UCSD-AML1 (cell line): ENCODE measurements at regions not wholly inside any gene's neighbourhood (a gene's known extent, or its start where the extent isn't known, plus 50 kb on each side); places are given as distances from the start of the nearest gene placed in this dataset.
A peak's percentile ranks its signal among the peaks of the same experiment; 100 is the strongest.

Experiments used
- DNase-seq: peaks from one replicate; lab custom pipeline; 2025; ENCODE audit not compliant: unreplicated experiment; lab: John Stamatoyannopoulos, UW

- DNase-seq, result no peak
Observed at GRCh38 chr12:45548426-45548825, 181.1 kb upstream of the ARID2 start.

GRCh38 chr12:45549337-45549902, 180.1 kb upstream of the ARID2 start:
- no peak for DNase-seq

- DNase-seq, result no peak
Observed at GRCh38 chr12:45553204-45553603, 176.3 kb upstream of the ARID2 start.

GRCh38 chr12:45557016-45557415, 172.5 kb upstream of the ARID2 start:
- DNase-seq, result peak; percentile 31

- no peak for DNase-seq
Observed at GRCh38 chr12:45558353-45558752, 171.2 kb upstream of the ARID2 start.

GRCh38 chr12:45559537-45559936, 170.0 kb upstream of the ARID2 start:
- DNase-seq, result no peak

- no peak for DNase-seq
Observed at GRCh38 chr12:45560689-45561088, 168.8 kb upstream of the ARID2 start.

- no peak for DNase-seq
Observed at GRCh38 chr12:45561488-45561887, 168.0 kb upstream of the ARID2 start.

GRCh38 chr12:45565590-45565989, 163.9 kb upstream of the ARID2 start:
- no peak for DNase-seq

- no peak for DNase-seq
Observed at GRCh38 chr12:45566257-45566656, 163.2 kb upstream of the ARID2 start.

GRCh38 chr12:45568808-45569207, 160.7 kb upstream of the ARID2 start:
- DNase-seq, result peak; percentile 11

GRCh38 chr12:45570501-45570900, 159.0 kb upstream of the ARID2 start:
- DNase-seq, result no peak

GRCh38 chr12:45572114-45572513, 157.4 kb upstream of the ARID2 start:
- DNase-seq, result no peak

- no peak for DNase-seq
Observed at GRCh38 chr12:45575417-45575816, 154.1 kb upstream of the ARID2 start.

- peak; percentile 22 for DNase-seq
Observed at GRCh38 chr12:45575823-45576475, 153.6 kb upstream of the ARID2 start.

GRCh38 chr12:45577844-45578399, 151.6 kb upstream of the ARID2 start:
- DNase-seq, result no peak

- no peak for DNase-seq
Observed at GRCh38 chr12:45580356-45580969, 149.0 kb upstream of the ARID2 start.

GRCh38 chr12:45581112-45581511, 148.4 kb upstream of the ARID2 start:
- DNase-seq, result no peak

GRCh38 chr12:45582536-45582935, 147.0 kb upstream of the ARID2 start:
- no peak for DNase-seq

GRCh38 chr12:45582986-45583659, 146.4 kb upstream of the ARID2 start:
- no peak for DNase-seq

- no peak for DNase-seq
Observed at GRCh38 chr12:45584336-45584735, 145.2 kb upstream of the ARID2 start.
